ENCODE measurements at regions not wholly inside any gene's neighbourhood (a gene's known extent, or its start where the extent isn't known, plus 50 kb on each side); places are given as distances from the start of the nearest gene placed in this dataset.

DNA sequence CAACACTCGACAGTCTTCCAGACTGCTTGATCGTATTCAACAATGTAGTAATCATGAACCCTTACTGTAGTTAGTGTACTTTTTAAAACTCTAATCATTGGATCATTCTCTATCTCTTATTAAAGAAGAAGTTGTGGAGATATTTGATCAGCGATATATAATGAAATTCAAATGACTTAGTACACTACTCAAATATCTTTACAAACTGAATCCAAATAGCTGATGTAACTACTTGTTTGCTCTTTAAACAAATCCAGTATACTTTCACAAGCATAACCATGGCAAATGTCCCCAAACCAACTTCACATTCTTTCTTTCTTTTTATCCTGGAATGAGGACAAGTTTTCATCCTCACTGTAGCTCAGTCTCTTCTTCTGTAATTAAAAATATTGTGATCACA lies 1569.9 kb upstream of the ADGRL3 start:
- H3K27me3 ChIP-seq: no peaks in the 10 kb centered on the region
- H3K4me1 ChIP-seq: no peaks in the 10 kb centered on the region
- H3K9me3 ChIP-seq: peaks cover 0 to 6% (median 5%) of the 10 kb centered on the region in 4 donors
- TF ChIP-seq, protein P1, sequence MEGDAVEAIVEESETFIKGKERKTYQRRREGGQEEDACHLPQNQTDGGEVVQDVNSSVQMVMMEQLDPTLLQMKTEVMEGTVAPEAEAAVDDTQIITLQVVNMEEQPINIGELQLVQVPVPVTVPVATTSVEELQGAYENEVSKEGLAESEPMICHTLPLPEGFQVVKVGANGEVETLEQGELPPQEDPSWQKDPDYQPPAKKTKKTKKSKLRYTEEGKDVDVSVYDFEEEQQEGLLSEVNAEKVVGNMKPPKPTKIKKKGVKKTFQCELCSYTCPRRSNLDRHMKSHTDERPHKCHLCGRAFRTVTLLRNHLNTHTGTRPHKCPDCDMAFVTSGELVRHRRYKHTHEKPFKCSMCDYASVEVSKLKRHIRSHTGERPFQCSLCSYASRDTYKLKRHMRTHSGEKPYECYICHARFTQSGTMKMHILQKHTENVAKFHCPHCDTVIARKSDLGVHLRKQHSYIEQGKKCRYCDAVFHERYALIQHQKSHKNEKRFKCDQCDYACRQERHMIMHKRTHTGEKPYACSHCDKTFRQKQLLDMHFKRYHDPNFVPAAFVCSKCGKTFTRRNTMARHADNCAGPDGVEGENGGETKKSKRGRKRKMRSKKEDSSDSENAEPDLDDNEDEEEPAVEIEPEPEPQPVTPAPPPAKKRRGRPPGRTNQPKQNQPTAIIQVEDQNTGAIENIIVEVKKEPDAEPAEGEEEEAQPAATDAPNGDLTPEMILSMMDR (IDR thresholded peaks at IDR 0.05): no peak
- TF ChIP-seq POLR2AphosphoS5 (IDR thresholded peaks at IDR 0.05) (no peak), POLR2A (IDR thresholded peaks at IDR 0.05) (no peak), EP300 (IDR thresholded peaks at IDR 0.05) (no peak)
- 52 to 83% (median 67%) methylated on average over 3 of the region's 3 CpGs for WGBS, 5 donors
- no peaks in the 10 kb centered on the region for H3K36me3 ChIP-seq
- H3K27ac ChIP-seq: no peak overlapping the region
- DNase-seq: no peak
- intact Hi-C loops (cut with DNase I; ENCODE audit: low total_unique reads): no loop called here
- no peak overlapping the region for H3K4me3 ChIP-seq

DNA sequence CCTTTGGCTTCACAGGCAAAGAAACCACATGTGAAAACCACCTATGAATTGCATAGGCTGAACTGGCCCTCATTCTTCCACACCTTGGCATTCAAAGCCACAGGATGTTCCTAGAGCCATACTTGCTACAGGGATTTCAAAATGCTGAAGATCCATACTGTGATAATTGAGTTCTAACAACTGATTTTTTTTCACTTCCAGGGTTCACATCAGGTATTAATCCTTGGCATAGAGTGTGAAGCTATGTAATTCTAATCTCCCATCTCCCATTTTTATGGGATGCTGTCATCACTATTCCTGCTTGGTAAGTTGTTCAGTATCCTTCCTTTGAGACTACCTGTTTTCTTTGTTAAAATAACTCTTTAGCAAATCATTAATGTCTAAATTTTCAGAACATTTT lies 1569.2 kb upstream of the ADGRL3 start:
- Histone ChIP-seq H3K27ac (no peak overlapping the region), H3K4me3 (no peak overlapping the region), H3K4me1 (no peaks in the 10 kb centered on the region), H3K9me3 (peaks cover 0 to 6% (median 5%) of the 10 kb centered on the region in 4 donors), H3K36me3 (no peaks in the 10 kb centered on the region), H3K27me3 (no peaks in the 10 kb centered on the region)
- intact Hi-C loops (cut with DNase I; ENCODE audit: low total_unique reads): no loop called here
- no peak for DNase-seq
- no peak for TF ChIP-seq EP300 (IDR thresholded peaks at IDR 0.05)
- no peak for TF ChIP-seq POLR2AphosphoS5 (IDR thresholded peaks at IDR 0.05)
- TF ChIP-seq, protein P1 (IDR thresholded peaks at IDR 0.05): no peak
- no peak for TF ChIP-seq POLR2A (IDR thresholded peaks at IDR 0.05)

DNA sequence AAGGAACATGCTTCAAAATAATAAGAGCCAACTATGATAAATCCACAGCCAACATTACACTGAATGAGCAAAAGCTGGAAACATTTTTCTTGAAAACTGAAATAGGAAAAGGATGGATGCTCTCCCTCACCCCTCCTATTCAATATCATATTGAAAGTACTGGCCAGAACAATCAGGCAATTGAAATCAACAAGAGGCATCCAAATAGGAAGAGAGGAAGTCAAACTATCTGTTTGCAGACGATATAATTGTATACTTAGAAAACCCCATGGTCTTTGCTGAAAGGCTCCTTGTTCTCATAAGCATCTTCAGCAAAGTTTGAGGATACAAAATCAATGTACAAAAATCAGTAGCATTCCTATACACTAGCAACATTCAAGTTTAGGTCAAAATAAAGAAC lies 1562.5 kb upstream of the ADGRL3 start:
- peaks cover 0 to 10% (median 5%) of the 10 kb centered on the region in 4 donors for H3K9me3 ChIP-seq
- H3K27me3 ChIP-seq: no peaks in the 10 kb centered on the region
- WGBS, 5 donors: 68 to 87% (median 83%) methylated on average over 1 of the region's 1 CpG
- no peak for DNase-seq
- no peak overlapping the region for H3K27ac ChIP-seq
- intact Hi-C loops (cut with DNase I; ENCODE audit: low total_unique reads): no loop called here
- no peak overlapping the region for H3K4me3 ChIP-seq
- TF ChIP-seq EP300 (IDR thresholded peaks at IDR 0.05) (no peak), POLR2AphosphoS5 (IDR thresholded peaks at IDR 0.05) (no peak), POLR2A (IDR thresholded peaks at IDR 0.05) (no peak)
- TF ChIP-seq, protein P1 (IDR thresholded peaks at IDR 0.05): no peak
- no peaks in the 10 kb centered on the region for H3K4me1 ChIP-seq
- no peaks in the 10 kb centered on the region for H3K36me3 ChIP-seq

DNA sequence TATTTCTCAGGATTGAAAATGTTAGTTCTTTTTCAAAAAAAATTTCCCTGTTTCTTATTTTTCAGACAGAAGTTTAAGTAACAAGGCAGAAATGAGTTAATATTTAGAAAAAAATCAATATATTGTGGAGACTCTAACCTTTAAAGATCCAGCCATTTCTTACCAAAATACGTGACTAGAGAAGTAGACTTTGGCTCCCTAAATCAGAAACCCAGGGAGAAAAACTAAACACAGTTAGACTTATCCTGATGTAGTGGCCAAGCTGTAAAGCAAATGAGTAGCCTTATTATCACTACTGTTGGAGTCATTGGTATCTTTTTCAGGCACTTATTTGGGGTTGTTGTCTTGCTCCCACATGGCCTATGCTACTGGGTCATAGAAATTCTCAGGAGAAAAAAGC lies 1556.4 kb upstream of the ADGRL3 start:
- no peaks in the 10 kb centered on the region for H3K36me3 ChIP-seq
- TF ChIP-seq POLR2A (IDR thresholded peaks at IDR 0.05) (no peak), POLR2AphosphoS5 (IDR thresholded peaks at IDR 0.05) (no peak), EP300 (IDR thresholded peaks at IDR 0.05) (no peak)
- TF ChIP-seq, protein P1 (IDR thresholded peaks at IDR 0.05): no peak
- no peaks in the 10 kb centered on the region for H3K27me3 ChIP-seq
- DNase-seq: no peak
- no peak overlapping the region for H3K27ac ChIP-seq
- intact Hi-C loops (cut with DNase I; ENCODE audit: low total_unique reads): no loop called here
- no peaks in the 10 kb centered on the region for H3K4me1 ChIP-seq
- no peak overlapping the region for H3K4me3 ChIP-seq
- 63 to 79% (median 67%) methylated on average over 1 of the region's 1 CpG for WGBS, 5 donors
- peaks cover 0 to 5% (median 0%) of the 10 kb centered on the region in 4 donors for H3K9me3 ChIP-seq
